DND-41 (cell line): ENCODE measurements at regions not wholly inside any gene's neighbourhood (a gene's known extent, or its start where the extent isn't known, plus 50 kb on each side); places are given as distances from the start of the nearest gene placed in this dataset.

Experiments
- ATAC-seq: fragments of 200-7000 bp; cut with Tn5 transposase; 3 replicates; pipeline ENCODE4 v1.9.1; 2021; ENCODE audit warnings: low read depth; ENCODE audit not compliant: insufficient read depth
- DNase-seq: peaks from one replicate; pipeline ENCODE4 v3.0.0-alpha.2; 2020
- H2AFZ ChIP-seq: 2 replicates; pipeline ENCODE4 v1.6.0; 2012; ENCODE audit warnings: low read depth, low read length
- H3K27ac ChIP-seq: 2 replicates; pipeline ENCODE4 v1.5.1; 2012; ENCODE audit warnings: low read length, inconsistent platforms
- H3K27me3 ChIP-seq: fragments of 200-600 bp; sonication (generic); 2 replicates; pipeline ENCODE4 v1.6.0; 2012; ENCODE audit warnings: low read length, mild to moderate bottlenecking, inconsistent platforms; ENCODE audit not compliant: insufficient read depth, poor library complexity
- H3K36me3 ChIP-seq: 2 replicates; pipeline ENCODE4 v1.5.1; 2012; ENCODE audit warnings: low read length, inconsistent platforms; ENCODE audit not compliant: insufficient read depth
- H3K4me1 ChIP-seq: 2 replicates; pipeline ENCODE4 v1.5.1; 2012; ENCODE audit warnings: mild to moderate bottlenecking, low read length; ENCODE audit not compliant: insufficient read depth
- H3K4me2 ChIP-seq: 2 replicates; pipeline ENCODE4 v1.6.0; 2012; ENCODE audit warnings: mild to moderate bottlenecking, moderate library complexity, low read length, inconsistent platforms; ENCODE audit not compliant: insufficient read depth
- H3K4me3 ChIP-seq, 2 experiments: fragments of 200-600 bp in 1 of 2; shearing (Covaris generic) in 1 of 2; 2 replicates each; pipeline ENCODE4 v1.5.1; 2012 to 2016; ENCODE audit warnings: inconsistent platforms in 2 of 2, low read length in 2 of 2, mild to moderate bottlenecking in 2 of 2, low read depth in 1 of 2, moderate library complexity in 1 of 2
- H3K79me2 ChIP-seq: 2 replicates; pipeline ENCODE4 v1.6.0; 2012; ENCODE audit warnings: low read length, inconsistent platforms; ENCODE audit not compliant: insufficient read depth
- H3K9ac ChIP-seq: 2 replicates; pipeline ENCODE4 v1.6.0; 2012; ENCODE audit warnings: low read depth, mild to moderate bottlenecking, inconsistent platforms, low read length, moderate library complexity
- H3K9me3 ChIP-seq: 2 replicates; pipeline ENCODE4 v1.5.1; 2012; ENCODE audit warnings: low read length, moderate library complexity, mild to moderate bottlenecking, inconsistent platforms; ENCODE audit not compliant: insufficient read depth, severe bottlenecking
- H4K20me1 ChIP-seq: 2 replicates; pipeline ENCODE4 v1.6.0; 2012; ENCODE audit warnings: low read length; ENCODE audit not compliant: insufficient read depth
- CTCF ChIP-seq: IDR thresholded peaks from 2 replicates; pipeline ENCODE4 v1.5.1; 2012; ENCODE audit warnings: borderline replicate concordance, low read length, moderate library complexity, mild to moderate bottlenecking; ENCODE audit not compliant: poor library complexity, severe bottlenecking; ENCODE audit errors: extremely low read depth
- EZH2 ChIP-seq: IDR thresholded peaks from 3 replicates; pipeline ENCODE4 v1.6.1; 2012; ENCODE audit warnings: borderline replicate concordance, low read depth, mild to moderate bottlenecking, moderate library complexity, low read length, inconsistent platforms; ENCODE audit not compliant: severe bottlenecking

GRCh38 chr17:63095459-63095858, 129.4 kb downstream of the TANC2 start:
- Histone ChIP-seq H3K27me3 (no peaks in the 10 kb centered on the region), H3K27ac (no peak overlapping the region), H3K36me3 (no peaks in the 10 kb centered on the region), H3K79me2 (no peaks in the 10 kb centered on the region), H3K4me1 (no peaks in the 10 kb centered on the region), H2AFZ (no peak overlapping the region), H3K9me3 (no peaks in the 10 kb centered on the region), H3K9ac (no peak overlapping the region), H3K4me3 (no peak overlapping the region), H3K4me2 (no peak overlapping the region), H4K20me1 (no peaks in the 10 kb centered on the region)
- DNase-seq (no peak), ATAC-seq (no peak)
- no peak for TF ChIP-seq CTCF
- TF ChIP-seq EZH2: no peak

GRCh38 chr17:63095879-63096278, 129.8 kb downstream of the TANC2 start:
- Histone ChIP-seq H2AFZ (no peak overlapping the region), H3K9ac (no peak overlapping the region), H3K4me2 (no peak overlapping the region), H3K9me3 (no peaks in the 10 kb centered on the region), H3K27me3 (no peaks in the 10 kb centered on the region), H3K36me3 (no peaks in the 10 kb centered on the region), H3K4me3 (no peak overlapping the region), H3K27ac (no peak overlapping the region), H3K79me2 (no peaks in the 10 kb centered on the region), H3K4me1 (no peaks in the 10 kb centered on the region), H4K20me1 (no peaks in the 10 kb centered on the region)
- DNase-seq: no peak
- no peak for ATAC-seq
- TF ChIP-seq CTCF (no peak), EZH2 (no peak)

GRCh38 chr17:63096426-63096825, 130.4 kb downstream of the TANC2 start:
- Histone ChIP-seq H4K20me1 (no peaks in the 10 kb centered on the region), H3K4me1 (no peaks in the 10 kb centered on the region), H3K9me3 (no peaks in the 10 kb centered on the region), H3K36me3 (no peaks in the 10 kb centered on the region), H3K4me2 (no peak overlapping the region), H3K9ac (no peak overlapping the region), H2AFZ (no peak overlapping the region), H3K27me3 (no peaks in the 10 kb centered on the region), H3K27ac (no peak overlapping the region), H3K79me2 (no peaks in the 10 kb centered on the region), H3K4me3 (no peak overlapping the region)
- DNase-seq: no peak
- TF ChIP-seq EZH2 (no peak), CTCF (no peak)
- no peak for ATAC-seq

GRCh38 chr17:63099425-63099824, 133.4 kb downstream of the TANC2 start:
- Histone ChIP-seq H3K4me1 (no peaks in the 10 kb centered on the region), H3K4me2 (no peak overlapping the region), H3K36me3 (no peaks in the 10 kb centered on the region), H3K27ac (no peak overlapping the region), H3K9ac (no peak overlapping the region), H3K4me3 (no peak overlapping the region), H4K20me1 (no peaks in the 10 kb centered on the region), H3K9me3 (no peaks in the 10 kb centered on the region), H2AFZ (no peak overlapping the region), H3K79me2 (no peaks in the 10 kb centered on the region), H3K27me3 (no peaks in the 10 kb centered on the region)
- TF ChIP-seq EZH2: no peak
- TF ChIP-seq CTCF: no peak
- ATAC-seq: no peak
- DNase-seq: no peak
